ENCODE measurements at regions not wholly inside any gene's neighbourhood (a gene's known extent, or its start where the extent isn't known, plus 50 kb on each side); places are given as distances from the start of the nearest gene placed in this dataset.

GRCh38 chr10:90975096-90975495 lies 54.2 kb upstream of the ANKRD1 start:
- no peak for DNase-seq (ENCODE audit: low read depth)

DNA sequence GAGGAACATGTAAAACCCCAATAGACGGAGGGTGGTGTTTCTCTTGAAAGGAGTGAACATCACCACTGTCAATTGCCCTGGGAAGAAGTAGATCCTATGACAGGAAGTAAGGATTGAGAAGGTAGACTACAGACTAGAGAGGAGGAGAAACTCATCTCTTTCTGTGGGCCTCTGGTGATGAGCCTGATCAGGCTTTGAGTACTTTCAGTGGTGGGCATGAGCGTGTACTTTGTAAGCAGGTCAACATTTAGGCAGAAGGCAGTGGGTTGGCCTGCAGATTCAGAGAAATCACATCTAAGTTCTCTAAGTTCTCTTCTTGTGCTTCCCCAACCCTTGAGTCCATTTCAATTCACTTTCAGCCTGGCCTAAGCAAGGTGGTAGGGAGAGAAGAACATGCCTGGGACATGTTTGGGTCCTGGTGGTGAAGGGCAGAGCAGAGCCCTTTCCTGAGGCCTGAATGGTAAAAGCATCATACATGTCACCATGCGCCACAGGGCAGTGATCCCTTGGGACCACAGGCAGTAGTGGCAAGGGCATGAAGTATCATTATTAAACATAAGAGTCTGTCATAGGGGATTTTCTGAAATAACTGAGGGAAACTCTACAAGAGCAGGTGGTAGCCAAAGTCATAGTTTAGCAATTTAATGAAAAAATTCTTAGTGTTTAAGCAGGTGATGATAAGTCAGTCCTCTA lies 56.4 kb upstream of the ANKRD1 start:
- no peak for DNase-seq (ENCODE audit: low read depth)

DNA sequence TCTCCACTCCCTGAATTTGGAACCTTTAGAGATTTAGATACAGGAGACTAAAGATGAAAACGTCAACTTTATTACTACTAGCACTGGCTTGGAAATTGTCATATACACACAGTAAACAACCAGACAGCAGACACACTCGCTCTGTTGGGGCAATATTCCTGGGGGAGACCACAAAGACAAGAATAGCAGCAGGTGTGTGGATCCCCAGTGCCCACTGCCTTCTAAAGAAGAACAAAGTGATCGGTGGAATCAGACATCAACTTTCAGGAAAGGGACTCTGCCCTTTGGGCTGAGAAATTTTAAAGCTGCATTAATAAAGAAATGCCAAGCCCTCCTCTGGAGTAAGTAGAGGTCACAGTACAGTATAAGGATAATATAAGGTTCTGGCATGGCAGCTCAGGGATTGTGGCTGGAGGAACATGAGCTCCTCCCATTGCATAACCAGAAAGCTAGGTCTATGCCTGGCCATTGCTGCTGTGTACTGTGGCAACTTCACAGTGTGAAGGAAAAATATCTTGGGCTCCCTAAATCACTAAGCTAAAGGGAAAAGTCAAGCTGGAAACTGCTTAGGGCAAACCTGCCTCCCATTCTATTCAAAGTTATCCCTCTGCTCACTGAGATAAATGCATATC lies 57.1 kb upstream of the ANKRD1 start:
- DNase-seq (ENCODE audit: low read depth) = no peak

GRCh38 chr10:90982406-90983008 lies 61.6 kb upstream of the ANKRD1 start:
- no peak for DNase-seq (ENCODE audit: low read depth)

- DNase-seq (ENCODE audit: low read depth) = no peak
These were observed 63.1 kb upstream of the ANKRD1 start for GRCh38 chr10:90983914-90984549.

DNA sequence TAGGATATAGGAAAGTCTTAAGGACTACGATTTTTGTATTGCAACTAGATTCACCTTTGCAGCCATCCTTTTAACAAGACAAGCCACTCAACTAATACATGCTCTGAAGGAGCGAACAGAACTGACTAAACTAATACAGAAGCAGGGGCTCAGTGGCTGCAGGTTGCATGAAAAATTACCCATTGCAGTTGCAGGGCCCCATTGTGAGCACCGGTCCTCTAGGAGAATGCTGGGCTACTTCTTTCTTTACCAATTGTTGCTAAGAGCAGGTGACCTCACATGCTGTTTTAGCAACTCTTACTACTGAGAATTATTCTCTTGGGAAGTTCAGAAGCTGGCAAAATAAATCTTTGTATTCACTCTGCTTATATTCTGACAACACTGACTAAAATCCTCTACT lies 64.0 kb upstream of the ANKRD1 start:
- no peak for DNase-seq (ENCODE audit: low read depth)

DNA sequence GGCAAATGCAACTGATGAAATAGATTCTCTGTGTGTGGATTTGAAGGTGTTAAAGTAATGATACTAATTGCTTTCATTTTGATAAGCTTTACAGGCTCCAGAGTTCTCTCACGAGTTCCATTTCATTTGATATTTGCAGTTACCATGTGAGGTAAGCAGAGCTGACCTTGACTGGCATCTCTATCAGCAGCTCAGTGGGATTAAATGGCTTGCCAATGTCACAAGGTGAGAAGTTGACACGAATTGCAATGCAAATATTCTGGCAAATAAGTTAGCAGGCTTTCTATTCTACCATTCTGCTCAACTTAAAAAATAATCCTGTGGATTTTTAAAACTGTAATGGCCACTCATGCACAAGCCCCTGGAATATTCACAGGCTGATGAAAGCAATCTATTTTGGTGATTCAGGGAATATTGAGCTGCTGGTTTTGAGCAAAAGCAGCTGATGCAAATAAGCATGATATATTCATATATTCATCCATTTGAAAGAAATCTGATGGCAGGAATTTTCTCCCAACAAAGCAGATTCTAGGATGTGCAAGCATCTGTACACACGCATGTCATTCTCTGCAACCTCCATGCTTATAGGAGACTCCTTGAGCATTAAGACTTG lies 64.5 kb upstream of the ANKRD1 start:
- DNase-seq (ENCODE audit: low read depth) = no peak

GRCh38 chr10:90986136-90986760 lies 65.4 kb upstream of the ANKRD1 start:
- no peak for DNase-seq (ENCODE audit: low read depth)

GRCh38 chr10:90986870-90987269 lies 66.0 kb upstream of the ANKRD1 start:
- DNase-seq (ENCODE audit: low read depth) = no peak

- DNase-seq (ENCODE audit: low read depth) = no peak
These were observed 66.5 kb upstream of the ANKRD1 start for GRCh38 chr10:90987383-90987782.

DNA sequence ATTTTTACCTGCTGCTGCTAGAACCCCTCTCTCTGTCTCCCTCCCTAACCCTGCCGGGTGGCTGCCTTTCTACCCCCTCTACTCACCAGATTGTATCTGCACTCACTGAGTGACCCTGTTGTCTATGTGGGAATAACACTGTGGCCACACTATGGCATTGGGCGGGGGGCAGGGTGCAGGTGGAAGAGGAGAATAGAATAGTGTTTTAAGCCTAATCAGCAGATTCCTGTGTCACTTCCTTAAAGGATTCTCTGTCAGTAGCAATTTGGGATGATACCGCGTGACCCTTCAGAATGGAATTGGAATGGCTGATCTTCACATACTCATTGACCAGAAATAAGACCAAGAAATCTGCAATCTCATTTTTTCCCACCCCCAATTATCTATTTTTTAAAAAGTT lies 67.1 kb upstream of the ANKRD1 start:
- DNase-seq (ENCODE audit: low read depth) = no peak

GRCh38 chr10:90988802-90989201 lies 67.9 kb upstream of the ANKRD1 start:
- DNase-seq (ENCODE audit: low read depth) = no peak

DNA sequence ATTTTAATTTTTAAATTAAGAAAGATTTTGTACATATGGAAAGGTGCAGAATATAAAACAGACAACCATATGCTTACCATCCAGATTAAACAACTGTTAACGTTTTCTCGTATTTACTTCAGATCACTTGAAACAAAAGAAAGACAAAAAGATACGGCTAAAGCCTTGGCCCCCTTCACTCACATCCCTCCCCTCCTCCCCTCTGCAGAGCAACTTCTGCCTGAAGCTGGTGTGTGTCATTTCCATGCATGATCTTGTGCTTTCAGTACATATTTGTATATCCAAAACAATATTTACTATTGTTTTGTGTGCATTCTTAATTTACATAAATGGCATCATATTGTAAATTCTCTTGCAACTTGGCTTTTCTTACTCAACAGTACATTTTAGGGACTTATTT lies 68.5 kb upstream of the ANKRD1 start:
- DNase-seq (ENCODE audit: low read depth) = no peak

DNA sequence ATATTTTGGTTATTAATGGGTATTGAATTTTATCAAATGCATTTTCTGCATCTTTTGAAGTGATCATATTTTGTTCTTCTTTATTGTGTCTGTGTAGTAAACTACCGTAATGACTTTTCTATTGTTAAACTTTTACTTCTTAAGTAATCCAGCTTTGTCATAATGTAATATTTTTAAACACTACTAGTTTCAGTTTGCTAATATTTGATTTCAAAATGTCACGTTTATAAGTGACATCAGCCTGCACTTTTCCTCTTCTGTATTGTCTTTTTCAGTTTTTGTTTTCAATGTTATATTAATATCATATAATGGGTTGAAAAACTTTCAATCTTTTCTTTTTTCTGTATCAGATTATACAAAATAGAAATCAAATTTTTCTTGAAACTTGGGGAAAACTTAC lies 71.6 kb upstream of the ANKRD1 start:
- DNase-seq (ENCODE audit: low read depth) = no peak

DNA sequence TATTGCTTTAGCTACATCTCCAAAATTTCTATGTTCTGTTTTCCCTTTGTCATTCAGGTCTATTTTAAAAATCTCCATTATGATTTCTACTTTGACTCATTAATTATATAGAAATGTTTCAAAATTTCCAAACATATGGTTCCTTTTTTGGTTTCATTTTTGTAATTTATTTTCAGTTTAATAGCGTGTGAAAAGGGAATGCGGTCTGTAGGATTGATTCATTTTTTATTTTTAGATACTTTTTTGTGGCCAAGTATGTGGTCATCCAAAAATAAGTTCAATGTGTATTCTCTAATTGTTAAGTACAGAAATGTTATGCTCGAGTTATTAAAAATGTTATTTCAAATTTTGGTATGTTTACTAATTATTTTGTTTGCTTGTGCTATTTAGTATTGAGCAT lies 72.5 kb upstream of the ANKRD1 start:
- DNase-seq (ENCODE audit: low read depth) = no peak

DNA sequence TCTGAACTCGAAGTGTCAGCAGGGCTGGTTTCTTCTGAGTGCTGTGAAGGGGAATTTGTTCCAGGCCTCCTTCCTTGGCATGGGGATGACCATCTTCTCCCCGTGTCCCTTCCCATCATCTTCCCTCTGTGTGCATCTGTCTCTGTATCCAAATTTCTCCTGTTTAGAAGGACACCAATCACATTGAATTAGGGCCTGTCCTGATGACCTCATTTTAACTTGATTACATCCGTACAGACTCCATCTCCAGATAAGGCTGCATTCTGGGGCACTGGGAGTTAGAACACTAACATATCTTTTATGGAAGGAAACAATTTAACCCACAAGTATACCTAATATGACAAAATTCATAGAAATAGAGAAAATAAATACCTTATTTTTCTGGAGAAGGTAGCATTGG lies 76.8 kb upstream of the ANKRD1 start:
- DNase-seq (ENCODE audit: low read depth) = no peak

GRCh38 chr10:90998733-90999511 lies 78.0 kb upstream of the ANKRD1 start:
- DNase-seq (ENCODE audit: low read depth) = no peak

- no peak for DNase-seq (ENCODE audit: low read depth)
These were observed 78.8 kb upstream of the ANKRD1 start for GRCh38 chr10:90999512-91000172.

DNA sequence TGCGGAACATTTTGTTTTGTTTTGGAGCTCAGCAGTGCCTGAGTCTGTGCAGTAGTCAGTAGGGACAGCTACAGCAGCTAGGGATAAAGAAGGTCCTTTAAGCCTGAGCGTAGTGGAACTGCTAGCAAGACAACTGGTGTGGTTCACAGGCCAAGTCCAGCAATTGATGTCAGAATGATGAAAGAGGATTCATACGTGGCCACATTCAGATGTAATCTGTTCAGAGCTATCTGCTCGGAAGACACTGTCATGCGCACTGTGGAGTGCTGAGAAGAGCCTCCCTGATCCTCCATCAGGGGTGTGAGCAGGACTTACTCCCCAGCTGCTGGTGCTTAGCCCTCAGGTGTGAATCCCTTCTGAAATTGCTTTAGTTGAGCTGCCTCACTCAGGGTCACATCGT lies 79.6 kb upstream of the ANKRD1 start:
- DNase-seq (ENCODE audit: low read depth) = no peak

DNA sequence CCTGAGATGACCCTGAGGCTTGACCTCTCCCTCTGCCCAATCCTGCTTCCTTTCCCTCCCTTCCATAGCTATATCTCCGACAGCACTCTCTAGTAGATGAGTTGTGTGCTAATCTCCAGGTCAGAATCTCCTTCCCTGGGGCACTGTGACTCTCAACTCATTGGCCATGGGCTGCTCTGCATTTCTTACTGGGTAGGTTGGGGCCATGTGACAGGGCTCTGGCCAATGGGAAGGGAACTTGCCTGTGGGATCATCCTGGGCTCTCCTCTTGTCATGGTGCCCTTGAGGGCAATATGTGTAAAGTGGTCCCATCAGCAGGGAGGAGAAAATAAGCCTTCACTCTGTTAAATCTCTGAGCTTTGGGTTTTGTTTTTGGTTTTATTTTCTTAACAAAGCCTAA lies 80.1 kb upstream of the ANKRD1 start:
- no peak for DNase-seq (ENCODE audit: low read depth)

- no peak for DNase-seq (ENCODE audit: low read depth)
These were observed 81.8 kb upstream of the ANKRD1 start for GRCh38 chr10:91002656-91003055.
